ENCODE measurements at regions not wholly inside any gene's neighbourhood (a gene's known extent, or its start where the extent isn't known, plus 50 kb on each side); places are given as distances from the start of the nearest gene placed in this dataset.

DNA sequence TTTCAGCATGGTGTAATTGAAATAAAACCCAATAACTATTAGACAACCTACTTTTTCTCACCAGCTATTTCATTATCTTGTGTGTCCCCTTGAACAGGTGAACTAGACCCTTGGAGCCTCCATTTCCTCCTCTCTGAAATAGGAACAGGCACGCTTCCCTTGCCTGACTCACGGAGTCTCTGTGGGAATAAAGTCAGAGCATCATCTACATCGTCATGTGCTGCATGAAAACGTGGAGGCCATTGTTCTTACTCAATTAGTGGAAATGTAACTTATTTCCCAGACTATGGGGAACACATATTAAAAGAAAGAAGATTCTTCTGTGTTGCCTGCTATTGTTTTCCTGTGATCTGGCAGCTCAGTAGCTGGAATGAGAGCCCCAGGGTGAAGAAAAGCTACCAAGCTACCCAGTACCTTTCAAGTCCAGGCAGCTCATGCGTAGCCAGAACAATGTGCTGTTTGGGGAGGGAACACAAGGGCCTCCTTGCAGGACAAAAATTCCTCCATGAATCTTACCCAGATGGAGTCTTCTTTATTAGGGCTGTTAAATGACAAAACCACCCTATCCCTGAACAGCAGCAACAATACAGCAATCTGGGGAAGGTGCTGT lies 59.8 kb downstream of the SOX11 start:
- no peak for DNase-seq (ENCODE audit: low spot score)

DNA sequence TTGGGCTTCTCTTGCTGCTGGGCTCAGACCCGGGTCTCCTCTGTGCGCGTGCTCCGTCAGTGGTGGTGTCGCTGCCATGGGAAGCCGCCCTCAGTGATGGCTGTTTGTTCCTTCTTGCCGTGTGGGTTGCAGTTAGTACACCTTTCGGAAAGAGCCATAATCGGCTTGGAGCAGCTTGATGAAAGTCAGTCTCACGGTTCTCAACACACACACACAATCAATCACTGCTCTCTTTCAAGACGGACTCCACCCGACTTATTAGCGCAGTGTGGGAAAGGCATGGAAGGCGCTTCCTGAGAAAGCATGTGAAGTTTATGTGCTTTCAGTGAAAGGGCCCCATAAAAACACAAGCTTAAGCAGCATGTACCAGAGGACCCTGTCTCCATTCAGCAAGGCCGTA lies 64.1 kb downstream of the SOX11 start:
- no peak for DNase-seq (ENCODE audit: low spot score)

DNA sequence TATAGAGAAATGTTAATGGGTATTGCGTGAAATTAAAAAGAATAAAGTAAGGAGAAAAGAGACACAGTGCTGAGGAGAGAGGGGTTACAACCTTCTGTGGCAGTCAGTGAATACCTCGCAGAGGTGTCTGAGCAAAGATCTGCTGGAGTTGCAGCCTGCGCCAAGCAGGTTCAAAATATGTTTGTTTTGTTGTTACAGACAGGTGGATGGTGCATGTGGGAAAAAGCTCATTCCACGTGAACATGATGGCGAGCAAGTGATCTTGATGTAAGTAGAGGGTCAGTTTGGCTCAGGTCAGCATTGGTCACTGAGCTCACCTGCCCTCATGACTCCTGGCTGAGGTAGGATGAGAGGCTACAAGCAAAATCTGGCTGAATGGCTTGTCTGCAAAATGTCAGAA lies 66.2 kb downstream of the SOX11 start:
- DNase-seq (ENCODE audit: low spot score): no peak

DNA sequence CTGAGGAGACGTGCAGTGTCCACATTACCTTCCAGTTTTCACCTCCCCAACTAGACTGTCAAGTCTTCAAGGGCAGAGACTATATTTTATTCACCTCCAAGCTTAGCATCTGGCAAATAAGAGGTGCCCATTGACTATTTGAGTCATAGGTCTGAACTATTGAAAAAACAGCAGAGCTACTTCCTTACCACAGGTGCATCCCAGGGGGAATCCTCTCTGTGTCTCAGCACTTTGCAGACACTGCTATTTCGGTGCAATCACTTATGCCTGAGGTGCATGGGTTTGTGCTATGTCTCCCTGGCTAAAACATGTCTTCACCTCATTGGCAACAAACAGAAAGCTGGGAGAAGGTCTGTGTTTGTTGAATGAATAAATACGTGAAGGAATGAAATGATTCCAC lies 67.8 kb downstream of the SOX11 start:
- DNase-seq (ENCODE audit: low spot score): no peak

DNA sequence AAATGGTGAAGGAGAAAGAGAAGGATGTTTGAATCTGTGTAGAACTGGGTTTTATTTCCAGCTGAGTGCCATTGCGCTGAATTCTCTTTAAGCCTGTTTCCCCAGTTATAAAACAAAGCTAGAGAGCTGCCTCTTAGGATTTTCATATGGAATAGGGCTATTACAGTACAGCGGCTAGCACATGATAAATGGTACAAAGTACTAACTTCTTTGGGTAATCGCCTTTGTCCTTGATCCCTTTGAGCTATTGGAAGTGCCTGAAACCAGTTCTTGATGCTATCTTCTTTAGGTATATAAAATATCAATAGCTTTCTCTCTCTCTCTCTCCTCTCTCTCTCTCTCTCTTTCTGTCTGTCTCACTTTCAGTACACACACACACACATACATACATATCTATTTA lies 71.3 kb downstream of the SOX11 start:
- DNase-seq (ENCODE audit: low spot score): no peak

DNA sequence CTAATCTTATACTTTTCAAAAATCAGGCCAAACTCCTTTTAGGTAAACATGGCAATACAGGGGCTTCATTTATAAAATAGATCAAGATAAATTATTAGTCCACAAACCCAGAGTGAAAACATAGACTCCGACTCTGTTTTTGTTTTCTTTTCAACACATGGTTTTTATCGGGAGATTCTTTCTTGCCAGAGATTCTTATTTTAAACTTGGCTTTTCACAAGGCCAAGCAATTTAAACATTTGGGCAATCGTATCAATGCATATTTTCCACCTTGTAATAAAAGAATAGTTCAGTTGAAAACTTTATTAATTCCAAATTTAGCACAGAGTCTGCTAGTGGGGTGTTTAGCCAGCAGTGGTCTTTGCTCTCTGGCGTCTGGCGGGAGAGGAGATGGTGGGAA lies 71.9 kb downstream of the SOX11 start:
- DNase-seq (ENCODE audit: low spot score): no peak

DNA sequence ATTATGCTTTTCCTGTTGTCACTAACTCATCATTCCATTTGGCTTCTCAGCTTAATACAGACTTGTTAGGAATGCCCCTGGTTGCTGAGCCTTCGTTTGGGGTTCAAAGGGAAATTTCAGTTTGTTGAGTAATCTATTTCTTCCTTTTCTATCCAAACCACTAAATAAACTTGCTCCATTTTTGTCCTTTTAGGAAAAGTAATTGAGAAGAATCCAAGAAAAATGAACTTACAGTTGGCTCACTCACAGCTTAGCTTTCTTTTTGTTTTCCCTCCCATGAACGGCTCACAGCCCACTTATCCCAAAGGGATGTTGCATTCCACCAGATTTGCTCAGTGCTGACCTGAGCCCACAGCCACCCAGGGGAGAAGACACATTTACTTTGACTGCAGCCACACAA lies 73.9 kb downstream of the SOX11 start:
- no peak for DNase-seq (ENCODE audit: low spot score)

DNA sequence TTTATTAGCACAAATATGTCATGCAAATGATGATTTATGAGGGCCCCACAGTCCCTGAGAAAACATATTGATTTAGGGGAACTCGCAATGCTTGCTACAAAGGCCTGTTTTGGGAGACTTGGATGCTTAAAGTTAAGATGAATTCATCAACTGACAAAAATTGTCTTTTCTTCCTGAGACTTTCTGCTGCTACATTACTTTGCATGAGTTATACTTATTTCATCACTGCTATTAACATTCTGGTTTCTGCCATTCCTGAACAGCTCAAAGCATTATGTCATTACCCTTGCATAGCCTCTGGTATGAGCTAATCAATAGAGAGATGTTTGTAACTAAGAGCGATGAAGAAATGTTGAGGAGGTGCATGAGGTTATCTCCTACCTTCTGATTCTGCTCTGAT lies 74.4 kb downstream of the SOX11 start:
- DNase-seq (ENCODE audit: low spot score): no peak

DNA sequence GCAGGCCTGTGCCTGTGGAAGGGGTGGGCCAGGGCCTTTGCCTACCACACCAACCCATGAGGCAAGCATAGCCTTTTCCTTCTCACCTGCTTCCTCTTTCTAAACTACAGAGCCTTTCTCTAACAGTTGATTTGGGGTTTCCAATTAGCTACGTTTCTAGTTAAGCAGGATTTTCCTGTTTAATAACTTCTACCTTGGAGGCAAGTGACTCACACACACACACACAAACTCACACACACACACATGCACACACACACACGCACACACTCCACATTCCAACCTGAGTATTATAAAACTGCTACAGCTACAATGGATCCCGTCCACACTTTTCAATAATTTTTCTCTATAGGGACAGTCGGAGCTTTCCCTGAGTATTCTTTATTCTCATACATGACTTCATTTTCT lies 84.9 kb downstream of the SOX11 start:
- DNase-seq (ENCODE audit: low spot score): no peak

DNA sequence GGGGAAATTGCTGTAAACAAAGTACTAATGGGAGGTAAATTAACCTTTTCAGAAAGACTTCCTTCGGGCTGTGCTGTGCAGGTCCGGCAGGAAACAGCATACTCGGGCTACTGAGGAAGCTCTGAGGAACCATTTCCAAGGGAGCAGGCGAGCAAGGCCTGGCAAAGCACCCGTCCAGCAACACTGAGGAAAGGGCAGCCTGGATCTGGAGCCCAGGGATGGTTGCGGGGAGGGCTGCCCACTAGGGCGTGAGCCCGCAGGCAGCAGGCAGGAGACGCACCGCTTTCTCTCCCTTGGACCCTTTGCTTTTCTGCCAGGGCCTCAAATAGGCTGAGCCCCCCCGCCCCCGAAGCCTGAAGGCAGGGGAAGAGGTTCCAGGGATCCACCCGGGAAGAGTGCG lies 89.5 kb downstream of the SOX11 start:
- no peak for DNase-seq (ENCODE audit: low spot score)

DNA sequence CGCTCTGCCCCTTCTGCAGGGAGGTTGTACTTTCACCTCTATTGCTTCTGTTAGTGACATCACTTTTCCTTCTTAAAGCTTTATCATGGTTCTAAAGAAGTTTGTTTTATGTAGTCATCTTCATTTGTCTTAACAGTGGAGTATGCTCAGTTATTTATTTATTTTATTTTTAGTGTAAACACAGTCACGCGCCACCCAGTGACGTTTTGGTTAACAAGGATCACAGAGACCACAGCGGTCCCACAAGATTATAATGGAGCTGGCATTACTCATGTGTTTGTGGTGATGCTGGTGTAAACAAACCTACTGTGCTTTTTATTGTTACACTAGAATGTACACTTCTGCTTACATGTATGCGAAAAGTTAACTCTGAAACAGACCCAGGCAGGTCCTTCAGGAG lies 89.9 kb downstream of the SOX11 start:
- DNase-seq (ENCODE audit: low spot score): no peak

DNA sequence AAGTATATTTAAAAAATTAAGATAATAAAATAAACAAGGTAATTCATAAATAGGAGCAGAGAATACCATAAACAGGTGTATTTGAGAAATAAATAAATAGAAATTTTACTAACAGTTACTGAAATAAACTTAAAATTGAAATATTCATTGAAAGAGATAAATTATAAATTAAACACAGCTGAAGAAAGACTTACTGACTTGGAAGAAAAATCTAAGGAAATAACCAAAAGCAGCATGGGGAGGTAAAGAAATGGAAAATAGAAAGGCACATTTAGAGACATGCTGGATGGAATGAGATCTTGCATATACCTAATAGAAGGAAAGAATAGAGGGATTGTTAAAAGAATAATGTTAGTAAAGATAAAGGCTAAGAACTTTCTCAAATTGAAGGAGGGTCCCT lies 96.3 kb downstream of the SOX11 start:
- DNase-seq (ENCODE audit: low spot score): no peak

DNA sequence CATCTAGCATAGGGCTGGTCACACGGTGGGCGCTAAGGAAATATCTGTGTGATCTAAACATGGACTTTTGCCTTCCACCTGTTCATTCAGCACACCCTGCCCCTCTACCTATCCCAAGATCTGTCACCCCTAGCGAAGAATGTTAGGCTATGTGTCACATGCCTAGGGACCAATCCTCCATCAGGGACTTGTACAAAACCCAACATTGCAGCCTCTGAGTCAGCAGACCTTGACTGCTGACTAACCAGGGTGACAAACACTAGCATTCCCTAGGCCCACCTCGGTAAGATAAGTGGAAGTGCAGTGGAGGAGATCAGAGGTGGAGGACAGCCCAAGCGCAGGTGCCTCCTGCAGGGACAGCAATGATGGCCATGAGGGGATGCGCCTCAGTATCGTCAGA lies 99.2 kb downstream of the SOX11 start:
- DNase-seq (ENCODE audit: low spot score): no peak

DNA sequence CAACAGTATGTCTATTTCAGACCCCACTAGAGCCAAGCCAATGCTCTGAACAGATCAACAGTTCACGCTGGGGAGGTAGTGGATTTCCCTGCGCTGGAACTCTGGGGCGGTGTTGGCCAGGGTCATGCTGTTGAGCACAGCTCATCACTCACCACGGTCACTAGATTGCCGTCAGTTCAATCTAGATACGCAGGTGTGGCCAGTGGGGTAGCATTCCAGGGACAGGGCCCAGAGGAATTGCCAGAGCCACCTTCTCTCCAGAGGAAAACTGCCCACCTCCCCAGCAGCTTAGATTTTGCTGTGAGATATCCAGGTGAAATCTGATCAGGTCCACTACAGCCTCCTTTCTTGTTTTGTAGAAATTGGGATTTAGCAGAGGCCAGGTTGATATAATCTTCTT lies 101.8 kb downstream of the SOX11 start:
- no peak for DNase-seq (ENCODE audit: low spot score)

DNA sequence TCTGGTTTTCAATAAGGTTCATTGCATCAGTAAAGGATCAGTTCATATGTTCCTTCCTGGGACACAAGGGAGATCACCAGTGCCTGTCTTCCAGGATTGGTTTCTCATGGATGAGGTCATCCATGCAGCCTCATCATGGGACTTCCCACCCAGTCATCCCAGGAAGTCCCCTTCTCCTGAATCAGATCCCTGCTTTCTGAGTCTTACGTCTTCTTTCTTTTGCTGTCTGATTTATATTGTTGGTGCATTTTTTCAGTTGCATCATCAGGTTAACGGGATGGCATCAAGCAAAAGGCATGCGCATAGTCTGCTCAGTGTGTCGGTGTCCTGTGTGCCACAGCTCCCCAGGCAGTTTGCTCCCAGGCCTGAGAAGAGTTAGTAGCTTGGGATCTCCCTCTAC lies 105.9 kb downstream of the SOX11 start:
- no peak for DNase-seq (ENCODE audit: low spot score)

DNA sequence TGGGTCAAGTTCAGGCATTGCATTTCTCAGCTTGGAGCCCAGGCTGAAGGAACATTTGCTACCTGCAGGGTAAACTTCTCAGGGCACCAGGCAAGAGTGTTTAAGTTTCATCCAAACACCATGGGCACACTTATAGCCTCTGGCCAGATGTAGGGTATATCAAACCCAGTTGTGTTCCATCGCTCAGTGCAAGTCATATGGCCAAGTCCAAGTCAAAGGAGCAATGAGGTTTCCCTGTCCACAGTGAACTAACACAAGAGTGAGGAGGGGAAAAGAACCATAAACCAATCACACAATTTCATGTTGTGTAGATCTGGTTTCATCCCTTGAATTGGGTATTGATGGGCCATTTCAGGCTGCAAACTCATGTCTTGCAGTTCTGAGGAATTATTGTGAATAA lies 107.2 kb downstream of the SOX11 start:
- no peak for DNase-seq (ENCODE audit: low spot score)

DNA sequence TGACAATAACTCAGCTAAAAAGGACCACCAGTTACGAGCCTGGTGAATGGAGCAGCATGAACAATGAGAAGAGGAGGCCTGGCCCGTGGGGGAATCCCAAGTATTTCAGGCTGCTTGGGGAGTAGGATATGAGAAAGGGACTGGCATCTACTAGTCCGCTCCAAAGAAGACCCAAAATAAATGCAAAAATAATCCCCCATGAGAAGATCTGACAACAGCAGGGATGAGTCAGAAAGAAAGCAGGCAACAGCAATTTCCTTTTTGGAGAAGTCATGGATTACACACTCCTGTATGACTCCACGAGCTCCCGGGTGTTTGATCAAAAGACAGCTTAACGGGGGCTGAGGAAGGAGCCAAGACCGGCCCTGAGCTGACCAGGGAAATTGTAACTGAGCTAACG lies 111.4 kb downstream of the SOX11 start:
- peak; percentile 22 for DNase-seq (ENCODE audit: low spot score)

DNA sequence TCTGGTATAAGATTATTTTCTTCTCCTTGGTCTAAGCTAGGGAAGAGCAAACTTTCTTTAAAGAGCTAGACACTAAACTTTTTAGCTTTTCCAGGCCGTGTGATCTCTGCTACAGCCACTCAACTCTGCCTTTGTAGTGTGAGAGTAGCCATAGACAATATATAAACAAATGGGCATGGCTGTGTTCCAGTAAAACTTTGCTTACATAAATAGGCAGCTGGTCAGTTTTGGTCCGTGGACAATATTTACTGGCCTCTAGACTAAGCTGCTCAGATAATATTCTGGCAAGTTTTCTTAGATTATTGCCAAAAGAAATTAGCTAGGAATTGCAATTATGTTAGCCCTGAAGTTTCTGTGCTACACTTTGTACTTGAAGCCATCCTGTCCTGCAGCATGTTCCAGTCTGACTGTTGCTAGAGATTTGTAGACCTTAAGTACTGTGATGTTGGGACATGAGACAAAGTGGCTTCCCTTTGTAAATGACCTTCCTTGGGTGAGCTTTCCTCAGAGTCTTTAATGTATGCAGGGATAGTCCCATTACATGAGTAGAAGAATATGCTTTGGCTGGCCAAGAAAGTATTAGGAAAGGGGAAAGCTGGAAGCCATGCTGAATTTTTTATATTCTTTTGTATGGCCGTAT lies 126.9 kb downstream of the SOX11 start:
- DNase-seq (ENCODE audit: low spot score): no peak

DNA sequence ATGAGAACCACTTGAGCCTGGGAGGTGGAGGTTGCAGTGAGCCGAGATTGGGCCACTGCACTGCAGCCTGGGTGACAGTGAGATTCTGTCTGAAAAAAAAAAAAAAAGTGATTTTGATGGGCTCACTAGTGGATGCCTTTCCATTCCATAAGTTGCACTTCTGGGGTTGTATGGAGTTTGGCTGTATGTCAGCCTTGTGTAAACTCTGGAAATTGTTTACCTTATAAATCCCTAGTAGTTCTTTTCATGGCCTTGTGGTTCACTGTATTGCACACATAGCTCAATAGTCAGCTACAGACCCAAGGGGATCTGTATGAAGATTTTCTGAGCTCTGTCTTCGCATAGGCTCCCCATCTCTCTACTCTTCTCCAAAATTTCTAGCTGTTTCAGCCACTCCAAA lies 131.9 kb downstream of the SOX11 start:
- DNase-seq (ENCODE audit: low spot score): no peak

DNA sequence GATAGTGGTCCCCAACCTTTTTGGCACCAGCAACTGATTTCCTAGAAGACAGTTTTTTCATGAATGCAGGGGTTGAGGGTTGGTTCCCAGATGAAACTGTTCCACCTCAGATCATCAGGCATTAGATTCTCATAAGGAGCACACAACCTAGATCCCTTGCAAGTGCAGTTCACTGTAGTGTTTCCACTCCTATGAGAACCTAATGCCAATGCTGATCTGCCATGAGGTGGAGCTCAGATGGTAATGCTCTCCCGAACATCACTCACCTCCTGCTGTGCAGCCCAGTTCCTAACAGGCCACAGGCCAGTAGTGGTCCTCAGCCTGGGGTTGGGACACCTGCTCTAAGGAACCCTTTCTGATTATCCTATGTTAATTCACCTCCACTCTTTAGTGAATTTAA lies 133.5 kb downstream of the SOX11 start:
- no peak for DNase-seq (ENCODE audit: low spot score)

DNA sequence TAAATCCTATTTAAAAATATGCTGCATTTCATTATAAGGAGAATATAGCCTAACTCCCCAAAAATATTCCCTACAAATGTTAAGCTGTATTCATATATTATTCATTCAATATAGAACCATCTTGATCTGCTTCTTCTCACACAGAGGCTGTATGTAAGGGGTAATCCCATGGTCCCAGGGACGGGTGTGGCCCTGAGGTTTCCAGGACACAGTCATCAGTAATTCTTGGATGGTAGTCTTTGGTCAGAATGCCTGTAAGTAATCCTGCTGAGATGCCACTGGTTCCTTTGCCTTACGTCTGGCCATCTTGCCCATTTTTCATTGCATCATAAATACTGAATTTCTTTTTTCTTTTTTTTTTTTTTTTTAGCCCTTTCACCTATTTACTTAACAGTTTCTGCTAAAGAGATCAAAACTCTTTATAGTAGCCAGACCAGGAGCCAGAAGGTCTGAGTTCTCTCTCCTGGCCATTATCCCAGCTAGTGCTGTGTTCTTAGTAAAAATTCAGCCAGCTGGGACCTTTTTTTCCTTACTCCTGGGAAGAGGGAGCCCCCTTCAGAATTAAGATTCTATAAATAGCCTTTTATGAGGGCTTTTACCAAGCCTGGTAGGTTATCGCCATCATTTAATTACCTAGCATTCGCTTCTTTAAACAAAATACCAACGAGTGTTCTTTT lies 134.9 kb downstream of the SOX11 start:
- DNase-seq (ENCODE audit: low spot score): no peak

DNA sequence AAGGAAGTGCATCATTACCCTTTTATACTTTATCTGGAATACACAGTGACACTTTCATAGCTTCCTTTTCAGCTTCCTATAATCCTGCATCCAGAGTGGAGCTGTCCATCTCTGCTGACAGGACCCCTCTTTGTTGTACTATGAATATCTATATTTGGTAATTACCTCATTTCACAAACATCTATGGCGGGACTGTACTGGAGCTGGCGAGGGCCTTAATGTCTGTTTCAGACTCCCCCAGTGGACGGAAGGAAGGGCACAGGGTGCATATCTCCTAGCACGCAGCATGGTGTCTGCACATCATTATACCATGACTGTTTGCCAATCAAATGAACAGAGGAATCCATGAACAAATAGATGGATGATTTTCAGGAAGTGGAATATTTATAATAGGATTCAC lies 142.3 kb downstream of the SOX11 start:
- DNase-seq (ENCODE audit: low spot score): no peak

DNA sequence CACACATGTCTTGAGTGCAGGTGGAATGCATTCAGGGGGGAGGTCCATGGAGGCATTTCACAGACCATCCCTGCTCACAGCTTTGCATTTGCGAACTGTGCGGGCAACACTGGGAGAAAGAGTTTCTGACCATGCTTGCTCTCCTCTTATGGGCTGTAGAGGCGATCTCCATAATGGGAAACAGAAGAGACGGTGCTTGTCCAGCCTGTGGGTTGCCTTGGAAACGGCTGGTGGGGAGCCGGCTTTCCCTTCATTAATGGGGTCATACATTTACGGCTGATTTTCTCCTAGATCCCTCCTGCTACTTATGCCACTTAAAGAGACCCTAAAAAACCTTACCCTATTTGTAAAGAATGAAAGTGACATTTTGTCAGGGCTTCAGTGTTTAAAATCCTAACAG lies 147.4 kb downstream of the SOX11 start:
- no peak for DNase-seq (ENCODE audit: low spot score)

DNA sequence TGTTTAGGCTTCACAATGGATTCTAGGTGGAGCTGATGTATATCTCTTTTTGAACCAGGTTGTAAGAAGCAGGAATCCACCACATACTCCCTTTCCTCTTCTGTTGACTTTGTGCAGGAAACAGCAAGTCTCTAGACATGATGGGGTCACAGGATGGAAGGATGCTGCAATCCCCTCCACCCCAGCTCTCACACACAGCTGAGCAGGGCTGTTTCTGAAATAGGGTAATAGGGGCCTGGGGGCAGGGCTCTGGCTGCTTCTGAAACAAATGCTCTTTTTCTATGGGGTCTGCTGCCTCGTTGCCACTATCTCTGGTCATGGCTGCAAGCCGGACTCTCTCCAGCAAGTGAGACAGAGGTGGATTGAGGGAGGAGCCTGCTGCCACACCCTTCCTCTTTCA lies 148.9 kb downstream of the SOX11 start:
- DNase-seq (ENCODE audit: low spot score): no peak

All from iPS-NIHi11 (cell line).